DOHH2 (cell line): ENCODE measurements at regions not wholly inside any gene's neighbourhood (a gene's known extent, or its start where the extent isn't known, plus 50 kb on each side); places are given as distances from the start of the nearest gene placed in this dataset.

Experiments
- CTCF ChIP-seq: fragments of 200-600 bp; sonication (generic); IDR thresholded peaks from one replicate; pipeline ENCODE4 v1.5.1; 2014; ENCODE audit warnings: antibody characterized with exemption, mild to moderate bottlenecking, low read depth, low read length; ENCODE audit not compliant: poor library complexity, severe bottlenecking
- EZH2phosphoT487 ChIP-seq: fragments of 200-600 bp; sonication (generic); IDR thresholded peaks from 2 replicates; pipeline ENCODE4 v1.6.1; 2017; ENCODE audit warnings: borderline replicate concordance, mild to moderate bottlenecking, antibody characterized with exemption, low read length, moderate library complexity, mixed read lengths

GRCh38 chr6:63475707-63476106, 96.6 kb upstream of the LOC128125822 start:
- TF ChIP-seq CTCF (no peak), EZH2phosphoT487 (no peak)
